D721Med (cell line): ENCODE measurements at regions not wholly inside any gene's neighbourhood (a gene's known extent, or its start where the extent isn't known, plus 50 kb on each side); places are given as distances from the start of the nearest gene placed in this dataset.

Experiments used
- DNase-seq: peaks from one replicate; pipeline ENCODE4 v3.0.0; 2011; ENCODE audit warnings: low spot score; ENCODE audit not compliant: insufficient read length
- FAIRE-seq: peaks from 2 replicates; lab custom pipeline; 2011; peaks lifted over from hg19 to GRCh38; lab: Jason Lieb, UNC
- CTCF ChIP-seq: IDR thresholded peaks from 2 replicates; pipeline ENCODE4 v1.5.1; 2012; ENCODE audit warnings: mild to moderate bottlenecking, control low read depth; ENCODE audit not compliant: insufficient read depth; ENCODE audit errors: missing control alignments

GRCh38 chr11:90556026-90556425, 333.2 kb upstream of the CHORDC1 start:
- no peak for FAIRE-seq
- TF ChIP-seq CTCF, result no peak
- no peak for DNase-seq

GRCh38 chr11:90555477-90555876, 332.6 kb upstream of the CHORDC1 start:
- no peak for DNase-seq
- no peak for FAIRE-seq

GRCh38 chr11:90542092-90542491, 319.2 kb upstream of the CHORDC1 start:
- no peak for TF ChIP-seq CTCF
- DNase-seq, result no peak
- no peak for FAIRE-seq

More at GRCh38 chr11:90555477-90555876, 332.6 kb upstream of the CHORDC1 start:
- no peak for TF ChIP-seq CTCF

- FAIRE-seq (no peak), DNase-seq (no peak)
- TF ChIP-seq CTCF, result no peak
Observed at GRCh38 chr11:90536301-90536700, 313.5 kb upstream of the CHORDC1 start.

GRCh38 chr11:90532125-90532524, 309.3 kb upstream of the CHORDC1 start:
- FAIRE-seq, result no peak
- TF ChIP-seq CTCF, result no peak
- DNase-seq, result no peak

GRCh38 chr11:90531001-90531400, 308.2 kb upstream of the CHORDC1 start:
- FAIRE-seq, result no peak
- no peak for TF ChIP-seq CTCF
- no peak for DNase-seq

GRCh38 chr11:90525962-90526361, 303.1 kb upstream of the CHORDC1 start:
- no peak for FAIRE-seq
- no peak for TF ChIP-seq CTCF
- no peak for DNase-seq
